ENCODE measurements at regions not wholly inside any gene's neighbourhood (a gene's known extent, or its start where the extent isn't known, plus 50 kb on each side); places are given as distances from the start of the nearest gene placed in this dataset.
"Not testable (repeated sequence)": the region's sequence is repeated elsewhere in the genome, so short reads cannot be mapped to it uniquely, and the experiment has no call there.

DNA sequence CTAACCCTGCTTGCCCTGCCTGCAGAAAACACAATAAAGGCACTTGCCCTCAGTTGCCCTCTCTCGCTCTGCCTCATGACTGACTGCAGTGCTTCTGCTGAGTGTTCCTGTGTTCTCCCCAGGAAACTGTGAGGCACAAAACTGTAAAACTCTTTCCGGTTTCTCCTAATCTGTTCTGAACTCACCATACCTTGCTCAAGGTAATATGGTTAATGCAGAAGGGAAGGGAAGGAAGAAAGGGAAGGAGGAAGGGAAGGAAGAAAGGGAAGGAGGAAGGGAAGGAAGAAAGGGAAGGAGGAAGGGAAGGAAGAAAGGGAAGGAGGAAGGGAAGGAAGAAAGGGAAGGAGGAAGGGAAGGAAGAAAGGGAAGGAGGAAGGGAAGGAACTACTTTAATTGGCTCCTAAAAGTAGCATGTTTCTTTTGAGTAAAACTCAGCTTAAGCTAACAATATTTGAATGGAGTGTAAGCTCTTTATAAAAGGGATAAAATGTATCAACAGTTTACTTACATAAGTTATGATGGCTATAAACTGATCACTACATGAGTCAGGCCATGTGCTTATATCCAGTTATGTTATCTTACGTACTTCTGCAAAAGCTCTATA lies 334.0 kb upstream of the CLEC14A start:
- Histone ChIP-seq H3K27ac (ENCODE audit: insufficient read depth, low read length, poor library complexity, severe bottlenecking) (no peak overlapping the region), H3K9me3 (ENCODE audit: control insufficient read depth, low read length) (no peaks in the 10 kb centered on the region), H3K4me1 (ENCODE audit: control insufficient read depth, insufficient read depth, low read length, poor library complexity, severe bottlenecking) (no peaks in the 10 kb centered on the region), H3K4me3 (ENCODE audit: insufficient read depth, low read depth, low read length, poor library complexity, severe bottlenecking) (no peak overlapping the region), H3K36me3 (ENCODE audit: control insufficient read depth, insufficient read depth, low read length) (no peaks in the 10 kb centered on the region), H3K27me3 (replicated peaks; ENCODE audit: control insufficient read depth, insufficient read depth, low read length, poor library complexity, severe bottlenecking) (no peaks in the 10 kb centered on the region)
- DNase-seq = no peak

DNA sequence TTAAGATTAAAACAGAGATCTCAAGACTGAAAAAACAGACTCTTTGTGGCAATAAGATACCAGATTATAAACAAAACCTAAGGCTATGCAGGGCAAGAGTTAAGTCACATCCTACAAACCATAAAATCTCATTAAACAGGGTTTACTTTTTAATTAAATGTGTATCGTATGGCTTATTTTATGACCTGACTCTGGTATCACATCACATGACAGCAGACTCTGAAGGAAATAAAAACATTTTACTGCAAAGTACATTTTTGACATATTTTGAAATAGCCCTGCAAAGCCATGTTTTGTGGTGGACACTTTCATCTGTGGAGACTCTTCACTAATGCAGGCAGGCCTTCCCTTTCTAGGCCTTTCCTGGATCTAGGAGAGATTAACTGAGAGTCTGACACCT lies 327.6 kb upstream of the CLEC14A start:
- no peaks in the 10 kb centered on the region for H3K27me3 ChIP-seq (replicated peaks; ENCODE audit: control insufficient read depth, insufficient read depth, low read length, poor library complexity, severe bottlenecking)

GRCh38 chr14:38578278-38578681 lies 322.4 kb upstream of the CLEC14A start:
- no peak overlapping the region for H3K27ac ChIP-seq (ENCODE audit: insufficient read depth, low read length, poor library complexity, severe bottlenecking)
- DNase-seq = no peak
- no peaks in the 10 kb centered on the region for H3K27me3 ChIP-seq (replicated peaks; ENCODE audit: control insufficient read depth, insufficient read depth, low read length, poor library complexity, severe bottlenecking)
- no peak overlapping the region for H3K4me3 ChIP-seq (ENCODE audit: insufficient read depth, low read depth, low read length, poor library complexity, severe bottlenecking)
- no peaks in the 10 kb centered on the region for H3K9me3 ChIP-seq (ENCODE audit: control insufficient read depth, low read length)
- no peaks in the 10 kb centered on the region for H3K4me1 ChIP-seq (ENCODE audit: control insufficient read depth, insufficient read depth, low read length, poor library complexity, severe bottlenecking)
- H3K36me3 ChIP-seq (ENCODE audit: control insufficient read depth, insufficient read depth, low read length) = no peaks in the 10 kb centered on the region

More for the DNA sequence above, 327.6 kb upstream of the CLEC14A start:
- H3K4me3 ChIP-seq (ENCODE audit: insufficient read depth, low read depth, low read length, poor library complexity, severe bottlenecking) = no peak overlapping the region
- no peaks in the 10 kb centered on the region for H3K9me3 ChIP-seq (ENCODE audit: control insufficient read depth, low read length)
- H3K4me1 ChIP-seq (ENCODE audit: control insufficient read depth, insufficient read depth, low read length, poor library complexity, severe bottlenecking) = no peaks in the 10 kb centered on the region
- no peak for DNase-seq
- no peak overlapping the region for H3K27ac ChIP-seq (ENCODE audit: insufficient read depth, low read length, poor library complexity, severe bottlenecking)
- H3K36me3 ChIP-seq (ENCODE audit: control insufficient read depth, insufficient read depth, low read length) = no peaks in the 10 kb centered on the region

DNA sequence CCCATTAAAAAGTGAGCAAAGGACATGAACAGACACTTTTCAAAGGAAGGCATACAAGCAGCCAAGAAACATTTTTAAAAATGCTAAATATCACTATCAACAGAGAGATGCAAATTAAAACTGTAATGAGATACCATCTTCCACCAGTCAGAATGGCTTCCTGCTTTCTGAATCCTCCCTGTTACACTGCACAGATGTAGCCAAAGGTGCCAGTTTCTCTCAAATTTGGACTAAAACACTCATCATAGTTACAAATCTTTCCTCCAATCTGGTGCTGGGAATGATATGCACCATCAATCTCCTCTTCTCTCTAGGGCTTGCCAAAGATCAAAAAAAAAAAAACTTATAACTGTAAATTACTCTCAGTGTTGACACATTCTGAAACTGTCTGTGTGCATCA lies 311.8 kb upstream of the CLEC14A start:
- DNase-seq = no peak
- H3K4me1 ChIP-seq (ENCODE audit: control insufficient read depth, insufficient read depth, low read length, poor library complexity, severe bottlenecking) = no peaks in the 10 kb centered on the region
- no peaks in the 10 kb centered on the region for H3K36me3 ChIP-seq (ENCODE audit: control insufficient read depth, insufficient read depth, low read length)
- H3K9me3 ChIP-seq (ENCODE audit: control insufficient read depth, low read length) = no peaks in the 10 kb centered on the region
- H3K27me3 ChIP-seq (replicated peaks; ENCODE audit: control insufficient read depth, insufficient read depth, low read length, poor library complexity, severe bottlenecking) = no peaks in the 10 kb centered on the region
- no peak overlapping the region for H3K27ac ChIP-seq (ENCODE audit: insufficient read depth, low read length, poor library complexity, severe bottlenecking)
- no peak overlapping the region for H3K4me3 ChIP-seq (ENCODE audit: insufficient read depth, low read depth, low read length, poor library complexity, severe bottlenecking)

DNA sequence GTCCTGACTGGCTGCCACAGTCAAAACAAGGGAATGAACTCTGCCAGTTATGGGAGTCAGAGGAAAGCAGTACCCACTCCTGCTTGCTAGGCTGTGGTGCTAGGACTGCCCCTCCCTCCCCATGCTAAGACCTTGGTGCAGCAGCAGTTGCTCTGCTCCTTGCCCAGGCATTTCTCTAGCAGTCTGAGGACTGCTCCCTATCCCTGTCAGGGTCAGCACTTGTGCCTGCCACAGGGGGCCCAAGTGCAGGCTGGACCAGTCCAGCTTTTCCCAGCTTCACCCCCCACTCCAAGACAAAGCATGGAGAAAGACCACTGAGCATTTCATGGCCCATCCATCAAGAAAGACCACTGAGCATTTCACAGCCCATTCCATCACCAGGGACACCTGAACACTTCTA lies 305.8 kb upstream of the CLEC14A start:
- no peaks in the 10 kb centered on the region for H3K4me1 ChIP-seq (ENCODE audit: control insufficient read depth, insufficient read depth, low read length, poor library complexity, severe bottlenecking)
- no peak for DNase-seq
- no peak overlapping the region for H3K4me3 ChIP-seq (ENCODE audit: insufficient read depth, low read depth, low read length, poor library complexity, severe bottlenecking)
- no peak overlapping the region for H3K27ac ChIP-seq (ENCODE audit: insufficient read depth, low read length, poor library complexity, severe bottlenecking)
- H3K36me3 ChIP-seq (ENCODE audit: control insufficient read depth, insufficient read depth, low read length) = no peaks in the 10 kb centered on the region
- H3K27me3 ChIP-seq (replicated peaks; ENCODE audit: control insufficient read depth, insufficient read depth, low read length, poor library complexity, severe bottlenecking) = no peaks in the 10 kb centered on the region
- H3K9me3 ChIP-seq (ENCODE audit: control insufficient read depth, low read length) = no peaks in the 10 kb centered on the region

- Histone ChIP-seq H3K4me1 (ENCODE audit: control insufficient read depth, insufficient read depth, low read length, poor library complexity, severe bottlenecking) (no peaks in the 10 kb centered on the region), H3K36me3 (ENCODE audit: control insufficient read depth, insufficient read depth, low read length) (no peaks in the 10 kb centered on the region), H3K9me3 (ENCODE audit: control insufficient read depth, low read length) (no peaks in the 10 kb centered on the region), H3K27me3 (replicated peaks; ENCODE audit: control insufficient read depth, insufficient read depth, low read length, poor library complexity, severe bottlenecking) (no peaks in the 10 kb centered on the region), H3K27ac (ENCODE audit: insufficient read depth, low read length, poor library complexity, severe bottlenecking) (no peak overlapping the region), H3K4me3 (ENCODE audit: insufficient read depth, low read depth, low read length, poor library complexity, severe bottlenecking) (no peak overlapping the region)
- no peak for DNase-seq
These were observed 303.8 kb upstream of the CLEC14A start for GRCh38 chr14:38559711-38560110.

GRCh38 chr14:38557391-38557790 lies 301.5 kb upstream of the CLEC14A start:
- H3K36me3 ChIP-seq (ENCODE audit: control insufficient read depth, insufficient read depth, low read length); H3K9me3 ChIP-seq (ENCODE audit: control insufficient read depth, low read length); H3K4me1 ChIP-seq (ENCODE audit: control insufficient read depth, insufficient read depth, low read length, poor library complexity, severe bottlenecking); H3K27me3 ChIP-seq (replicated peaks; ENCODE audit: control insufficient read depth, insufficient read depth, low read length, poor library complexity, severe bottlenecking); DNase-seq; H3K4me3 ChIP-seq (ENCODE audit: insufficient read depth, low read depth, low read length, poor library complexity, severe bottlenecking); H3K27ac ChIP-seq (ENCODE audit: insufficient read depth, low read length, poor library complexity, severe bottlenecking): not testable (repeated sequence)

GRCh38 chr14:38556252-38556651 lies 300.4 kb upstream of the CLEC14A start:
- no peak overlapping the region for H3K27ac ChIP-seq (ENCODE audit: insufficient read depth, low read length, poor library complexity, severe bottlenecking)
- H3K9me3 ChIP-seq (ENCODE audit: control insufficient read depth, low read length) = no peaks in the 10 kb centered on the region
- no peaks in the 10 kb centered on the region for H3K27me3 ChIP-seq (replicated peaks; ENCODE audit: control insufficient read depth, insufficient read depth, low read length, poor library complexity, severe bottlenecking)
- DNase-seq = no peak
- H3K4me3 ChIP-seq (ENCODE audit: insufficient read depth, low read depth, low read length, poor library complexity, severe bottlenecking) = no peak overlapping the region
- H3K4me1 ChIP-seq (ENCODE audit: control insufficient read depth, insufficient read depth, low read length, poor library complexity, severe bottlenecking) = no peaks in the 10 kb centered on the region
- H3K36me3 ChIP-seq (ENCODE audit: control insufficient read depth, insufficient read depth, low read length) = no peaks in the 10 kb centered on the region

DNA sequence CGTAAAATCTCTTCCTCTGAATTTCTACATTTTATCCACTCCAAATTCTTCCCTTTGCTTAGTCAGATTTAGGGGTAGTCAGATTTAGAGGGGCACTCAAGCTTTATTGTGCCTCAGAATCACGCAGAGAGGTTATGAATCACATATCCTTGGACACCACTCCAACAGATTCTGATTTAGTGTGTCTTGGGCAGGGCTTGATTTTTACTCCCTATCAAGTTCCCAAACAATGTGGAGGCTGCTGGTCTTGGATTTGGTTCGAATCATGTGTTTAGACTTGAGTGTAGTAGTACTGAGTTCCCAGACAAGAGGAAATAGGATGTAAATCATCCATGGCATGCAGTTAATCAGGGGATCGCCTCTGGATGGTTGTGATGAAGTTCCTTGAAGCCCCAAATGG lies 298.1 kb upstream of the CLEC14A start:
- Histone ChIP-seq H3K36me3 (ENCODE audit: control insufficient read depth, insufficient read depth, low read length) (no peaks in the 10 kb centered on the region), H3K9me3 (ENCODE audit: control insufficient read depth, low read length) (no peaks in the 10 kb centered on the region), H3K27me3 (replicated peaks; ENCODE audit: control insufficient read depth, insufficient read depth, low read length, poor library complexity, severe bottlenecking) (no peaks in the 10 kb centered on the region), H3K4me1 (ENCODE audit: control insufficient read depth, insufficient read depth, low read length, poor library complexity, severe bottlenecking) (no peaks in the 10 kb centered on the region), H3K27ac (ENCODE audit: insufficient read depth, low read length, poor library complexity, severe bottlenecking) (no peak overlapping the region), H3K4me3 (ENCODE audit: insufficient read depth, low read depth, low read length, poor library complexity, severe bottlenecking) (no peak overlapping the region)
- DNase-seq = no peak

- H3K4me3 ChIP-seq (ENCODE audit: insufficient read depth, low read depth, low read length, poor library complexity, severe bottlenecking) = no peak overlapping the region
- no peaks in the 10 kb centered on the region for H3K27me3 ChIP-seq (replicated peaks; ENCODE audit: control insufficient read depth, insufficient read depth, low read length, poor library complexity, severe bottlenecking)
- H3K27ac ChIP-seq (ENCODE audit: insufficient read depth, low read length, poor library complexity, severe bottlenecking) = no peak overlapping the region
- no peaks in the 10 kb centered on the region for H3K36me3 ChIP-seq (ENCODE audit: control insufficient read depth, insufficient read depth, low read length)
- DNase-seq = no peak
- no peaks in the 10 kb centered on the region for H3K4me1 ChIP-seq (ENCODE audit: control insufficient read depth, insufficient read depth, low read length, poor library complexity, severe bottlenecking)
- no peaks in the 10 kb centered on the region for H3K9me3 ChIP-seq (ENCODE audit: control insufficient read depth, low read length)
These were observed 297.7 kb upstream of the CLEC14A start for GRCh38 chr14:38553586-38553985.
